Tibial nerve (tissue), 4 donors: ENCODE measurements at regions not wholly inside any gene's neighbourhood (a gene's known extent, or its start where the extent isn't known, plus 50 kb on each side); places are given as distances from the start of the nearest gene placed in this dataset.

Source experiments
- EP300 ChIP-seq, 2 donors: sonication (generic); formaldehyde crosslinking; IDR thresholded peaks; one replicate each; pipeline ENCODE4 v1.6.1; 2017; ENCODE audit warnings: antibody characterized with exemption in 2 of 2, mild to moderate bottlenecking in 1 of 2
- POLR2A ChIP-seq, 2 donors: fragments of 450-650 bp; IDR thresholded peaks; one replicate each; pipeline ENCODE4 v1.6.1; 2017; ENCODE audit warnings: antibody characterized with exemption in 2 of 2, mild to moderate bottlenecking in 2 of 2, moderate library complexity in 2 of 2
- TF ChIP-seq, protein P1 (sequence below), 5 experiments: fragments of 200-600 bp in 3 of 5; fragments of 450-650 bp in 2 of 5; sonication (generic) in 3 of 5; IDR thresholded peaks; one replicate each; pipeline ENCODE4 v1.5.1; 2016 to 2019; ENCODE audit warnings: antibody characterized with exemption in 5 of 5, mild to moderate bottlenecking in 3 of 5, moderate library complexity in 2 of 5

DNA sequence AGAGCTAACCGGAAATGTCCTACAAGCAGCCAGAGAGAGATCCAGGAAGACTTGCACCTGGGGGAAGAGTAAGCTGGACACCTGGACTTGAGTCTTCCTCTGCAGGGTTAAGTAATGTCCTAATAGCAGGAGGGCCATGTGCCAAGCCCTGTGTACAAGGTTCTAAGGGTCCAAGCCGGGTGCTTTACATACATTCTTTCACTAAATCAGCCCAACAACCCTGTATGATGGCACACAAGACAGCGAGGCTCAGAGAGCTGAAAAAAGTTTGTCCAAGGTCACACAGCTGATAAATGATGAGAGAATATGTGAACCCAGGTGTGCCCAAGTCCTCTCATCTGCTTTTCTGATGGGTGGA lies 215.1 kb upstream of the CDYL start:
- no peak for TF ChIP-seq EP300 (IDR thresholded peaks at IDR 0.05)
- no peak for TF ChIP-seq POLR2A (IDR thresholded peaks at IDR 0.05)
- TF ChIP-seq, protein P1, sequence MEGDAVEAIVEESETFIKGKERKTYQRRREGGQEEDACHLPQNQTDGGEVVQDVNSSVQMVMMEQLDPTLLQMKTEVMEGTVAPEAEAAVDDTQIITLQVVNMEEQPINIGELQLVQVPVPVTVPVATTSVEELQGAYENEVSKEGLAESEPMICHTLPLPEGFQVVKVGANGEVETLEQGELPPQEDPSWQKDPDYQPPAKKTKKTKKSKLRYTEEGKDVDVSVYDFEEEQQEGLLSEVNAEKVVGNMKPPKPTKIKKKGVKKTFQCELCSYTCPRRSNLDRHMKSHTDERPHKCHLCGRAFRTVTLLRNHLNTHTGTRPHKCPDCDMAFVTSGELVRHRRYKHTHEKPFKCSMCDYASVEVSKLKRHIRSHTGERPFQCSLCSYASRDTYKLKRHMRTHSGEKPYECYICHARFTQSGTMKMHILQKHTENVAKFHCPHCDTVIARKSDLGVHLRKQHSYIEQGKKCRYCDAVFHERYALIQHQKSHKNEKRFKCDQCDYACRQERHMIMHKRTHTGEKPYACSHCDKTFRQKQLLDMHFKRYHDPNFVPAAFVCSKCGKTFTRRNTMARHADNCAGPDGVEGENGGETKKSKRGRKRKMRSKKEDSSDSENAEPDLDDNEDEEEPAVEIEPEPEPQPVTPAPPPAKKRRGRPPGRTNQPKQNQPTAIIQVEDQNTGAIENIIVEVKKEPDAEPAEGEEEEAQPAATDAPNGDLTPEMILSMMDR (IDR thresholded peaks at IDR 0.05) = no peak
